OCI-M2 (cell line): ENCODE measurements at regions not wholly inside any gene's neighbourhood (a gene's known extent, or its start where the extent isn't known, plus 50 kb on each side); places are given as distances from the start of the nearest gene placed in this dataset.

Experiments used
- DNase-seq: peaks from one replicate; lab custom pipeline; 2025; ENCODE audit not compliant: unreplicated experiment; lab: John Stamatoyannopoulos, UW

- DNase-seq: no peak
Measured at GRCh38 chr5:164650427-164650826, 1145.0 kb downstream of the MAT2B start.

- DNase-seq: no peak
Measured at GRCh38 chr5:164651546-164652275, 1146.3 kb downstream of the MAT2B start.

DNA sequence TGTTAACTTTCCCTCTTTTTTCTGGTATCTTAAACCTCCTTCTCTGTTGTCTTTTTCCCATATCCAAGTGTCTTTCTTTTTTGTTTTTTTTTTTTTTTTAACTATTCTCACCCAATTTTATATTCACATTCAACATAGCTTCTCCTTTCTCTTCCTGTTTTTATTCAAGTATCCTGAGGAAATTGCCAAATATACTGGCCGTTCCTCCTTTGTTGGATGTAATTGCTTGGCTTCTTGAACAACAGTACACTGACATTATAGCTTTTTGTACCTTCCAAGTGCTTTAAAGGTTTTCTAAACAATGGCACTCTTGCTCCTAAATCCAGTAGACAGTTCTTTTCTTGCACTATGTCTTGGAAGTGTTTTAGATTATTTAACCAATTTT lies 1146.8 kb downstream of the MAT2B start:
- no peak for DNase-seq

- no peak for DNase-seq
Measured at GRCh38 chr5:164663198-164663989, 1158.0 kb downstream of the MAT2B start.

DNA sequence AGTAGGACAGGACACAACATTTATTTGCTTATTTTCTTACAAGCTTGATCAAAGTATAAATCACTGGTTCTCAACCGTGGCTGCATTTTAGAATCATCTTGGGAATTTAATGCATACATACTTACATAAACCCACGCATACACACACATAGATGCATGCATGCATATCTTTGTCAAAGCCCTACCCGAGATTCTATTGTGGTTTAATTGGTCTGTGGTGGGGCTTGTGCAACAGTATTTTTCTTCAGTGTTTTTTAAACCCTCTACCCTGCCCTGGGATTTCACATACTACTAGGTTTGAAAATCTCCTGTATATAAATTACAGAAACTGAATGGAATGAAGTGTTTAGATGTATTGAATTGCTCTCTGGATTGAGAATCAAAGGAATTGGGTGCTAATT lies 1166.2 kb downstream of the MAT2B start:
- no peak for DNase-seq

DNA sequence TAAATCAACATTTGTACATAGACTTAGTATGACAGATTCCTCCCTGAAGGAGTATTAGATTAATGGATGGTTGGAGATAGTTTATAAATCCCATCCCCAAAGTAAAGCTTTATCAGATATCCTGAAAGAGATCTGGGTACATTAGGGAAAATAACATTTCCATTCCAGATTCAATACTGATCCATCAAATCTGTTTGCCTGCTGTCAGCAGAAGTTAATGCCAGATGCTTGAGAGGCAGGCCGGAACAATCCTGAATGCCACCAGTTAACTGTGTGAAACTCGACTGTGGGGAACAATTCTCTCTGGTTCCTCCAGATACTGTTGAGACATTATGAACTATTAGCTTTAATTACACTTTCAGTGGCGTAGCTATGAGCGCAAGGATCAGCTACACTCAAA lies 1166.8 kb downstream of the MAT2B start:
- no peak for DNase-seq

- DNase-seq: no peak
Measured at GRCh38 chr5:164672931-164673694, 1167.7 kb downstream of the MAT2B start.

DNA sequence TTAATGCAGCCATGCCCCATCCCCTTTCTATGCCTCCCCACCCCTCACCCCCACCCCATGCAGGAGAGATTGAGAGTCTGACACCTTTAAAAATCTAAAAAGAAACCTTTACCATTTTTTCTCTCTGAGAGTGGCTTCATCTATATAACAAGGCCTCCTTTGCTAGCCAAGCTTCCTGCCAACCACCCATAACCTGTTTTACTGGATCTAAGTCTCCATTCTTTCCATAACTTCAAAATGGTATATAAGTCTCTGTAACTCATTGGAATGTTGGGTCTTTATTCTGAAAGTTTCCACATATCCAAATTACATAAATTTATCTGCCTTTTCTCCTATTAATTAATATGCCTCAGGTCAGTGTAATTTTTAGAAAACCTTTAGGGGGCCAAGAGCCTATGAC lies 1174.0 kb downstream of the MAT2B start:
- DNase-seq: no peak

DNA sequence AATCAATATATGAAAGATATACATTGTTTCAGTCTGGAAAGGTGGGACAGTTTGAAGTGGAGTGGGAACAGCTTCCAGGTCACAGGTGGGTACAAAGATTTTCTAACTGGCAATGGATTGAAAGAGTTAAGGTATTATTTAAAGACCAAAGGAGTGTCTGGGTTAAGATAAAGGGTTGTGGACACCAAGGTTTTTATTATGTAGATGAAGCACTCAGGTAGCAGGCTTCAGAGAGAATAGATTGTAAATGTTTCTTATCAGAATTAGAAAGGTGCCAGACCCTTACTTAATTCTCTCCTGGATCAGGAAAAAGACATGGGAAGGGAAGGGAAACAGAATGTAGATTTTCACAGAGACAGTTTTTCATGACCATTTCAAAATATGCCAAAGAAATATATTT lies 1174.8 kb downstream of the MAT2B start:
- DNase-seq: no peak

DNA sequence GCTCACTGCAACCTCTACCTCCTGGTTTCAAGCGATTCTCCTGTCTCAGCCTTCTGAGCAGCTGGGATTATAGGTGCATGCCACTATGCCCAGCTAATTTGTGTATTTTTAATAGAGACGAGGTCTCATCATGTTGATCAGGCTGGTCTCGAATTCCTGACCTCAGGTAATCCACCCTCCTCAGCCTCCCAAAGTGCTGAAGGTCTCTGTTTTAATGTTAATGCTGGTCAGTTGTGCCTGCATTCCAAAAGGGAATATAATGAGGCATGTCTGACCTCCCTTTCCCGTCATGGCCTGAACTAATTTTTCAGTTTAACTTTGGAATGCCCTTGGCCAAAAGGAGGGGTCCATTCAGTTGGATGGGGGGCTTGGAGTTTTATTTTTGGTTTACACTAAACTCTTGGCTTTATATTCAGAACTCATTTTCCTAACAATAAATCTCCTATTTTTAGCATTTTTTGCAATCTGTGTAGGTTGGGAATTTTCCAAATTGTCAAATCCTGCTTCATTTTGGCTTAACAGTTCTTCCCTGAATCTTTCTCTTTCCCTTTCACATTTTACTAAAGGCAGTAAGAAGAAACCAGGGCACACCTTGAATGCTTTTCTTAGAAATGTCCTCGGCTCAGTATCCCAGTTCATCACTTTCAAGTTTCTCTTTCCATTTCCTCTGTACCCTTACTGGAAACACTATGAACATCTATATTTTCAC lies 1175.5 kb downstream of the MAT2B start:
- DNase-seq: no peak

DNA sequence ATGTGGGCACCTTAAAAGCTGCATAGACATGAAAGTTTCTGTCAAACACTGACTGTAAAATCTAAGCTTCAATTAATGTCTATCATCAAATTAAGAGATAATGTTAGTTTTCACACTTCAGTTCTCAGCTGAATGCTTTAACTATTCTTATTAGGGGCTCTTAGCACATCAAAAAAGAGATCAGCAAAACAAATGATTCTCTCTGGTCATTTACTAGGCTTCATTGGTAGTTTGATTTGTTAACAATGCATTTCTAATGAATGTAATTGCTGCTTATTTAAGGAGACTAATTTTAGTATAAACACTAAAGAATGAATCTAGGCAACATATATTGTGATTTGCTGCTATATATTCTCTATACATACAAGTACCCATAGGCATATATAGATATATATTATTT lies 1182.0 kb downstream of the MAT2B start:
- no peak for DNase-seq

GRCh38 chr5:164688437-164688836 lies 1183.0 kb downstream of the MAT2B start:
- DNase-seq: no peak

- DNase-seq: no peak
Measured at GRCh38 chr5:164708831-164709230, 1203.4 kb downstream of the MAT2B start.

GRCh38 chr5:164713682-164714081 lies 1208.3 kb downstream of the MAT2B start:
- no peak for DNase-seq

- no peak for DNase-seq
Measured at GRCh38 chr5:164721116-164721515, 1215.7 kb downstream of the MAT2B start.

- no peak for DNase-seq
Measured at GRCh38 chr5:164721656-164722055, 1216.2 kb downstream of the MAT2B start.

GRCh38 chr5:164722702-164723101 lies 1217.3 kb downstream of the MAT2B start:
- no peak for DNase-seq

- no peak for DNase-seq
Measured at GRCh38 chr5:164727012-164727411, 1221.6 kb downstream of the MAT2B start.

DNA sequence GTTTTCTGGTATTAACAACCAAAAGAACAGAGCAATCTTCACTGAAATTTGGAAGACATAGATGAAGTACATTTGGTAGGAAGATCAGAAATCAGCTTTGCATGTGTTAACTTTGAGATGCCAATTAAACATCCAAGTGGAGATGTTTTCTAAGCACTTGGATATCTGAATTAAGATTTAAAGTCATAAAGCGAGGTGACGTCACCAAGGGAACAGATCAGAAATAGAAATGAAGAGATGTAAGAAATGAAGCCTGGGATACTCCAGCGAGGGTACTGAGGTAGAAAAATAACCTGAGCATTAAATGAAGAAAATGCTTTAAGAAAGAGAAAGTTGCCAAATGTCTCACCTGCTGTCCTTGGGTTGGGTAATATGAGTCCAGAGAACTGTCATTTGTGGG lies 1223.3 kb downstream of the MAT2B start:
- DNase-seq: no peak

- DNase-seq: no peak
Measured at GRCh38 chr5:164735334-164735733, 1229.9 kb downstream of the MAT2B start.

DNA sequence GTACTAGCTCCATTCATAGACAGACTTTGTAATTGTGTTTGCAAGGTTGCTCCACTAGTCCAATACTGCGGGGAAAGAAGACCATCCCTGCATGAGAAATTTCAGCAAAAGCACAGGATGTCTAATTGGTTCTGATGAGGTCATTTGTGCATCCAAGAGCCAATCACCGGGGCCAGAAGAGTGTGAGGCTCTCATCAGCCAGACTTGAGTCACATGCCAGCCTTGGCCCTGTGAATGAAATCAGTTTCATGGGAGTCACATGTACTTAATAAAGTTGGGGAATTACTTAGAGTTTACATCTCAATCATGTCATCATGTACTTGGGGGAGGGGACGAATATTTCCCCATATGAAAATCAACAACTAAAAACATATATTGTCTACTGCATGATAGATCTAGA lies 1236.0 kb downstream of the MAT2B start:
- DNase-seq: no peak
